GM12873 (cell line): ENCODE measurements at regions not wholly inside any gene's neighbourhood (a gene's known extent, or its start where the extent isn't known, plus 50 kb on each side); places are given as distances from the start of the nearest gene placed in this dataset.

Experiments used
- TF ChIP-seq, protein P1 (sequence below): IDR thresholded peaks from 2 replicates; pipeline ENCODE4 v1.5.1; 2012; ENCODE audit warnings: low read depth, mild to moderate bottlenecking, moderate library complexity, low read length, control low read depth; ENCODE audit not compliant: insufficient read depth; ENCODE audit errors: missing control alignments

DNA sequence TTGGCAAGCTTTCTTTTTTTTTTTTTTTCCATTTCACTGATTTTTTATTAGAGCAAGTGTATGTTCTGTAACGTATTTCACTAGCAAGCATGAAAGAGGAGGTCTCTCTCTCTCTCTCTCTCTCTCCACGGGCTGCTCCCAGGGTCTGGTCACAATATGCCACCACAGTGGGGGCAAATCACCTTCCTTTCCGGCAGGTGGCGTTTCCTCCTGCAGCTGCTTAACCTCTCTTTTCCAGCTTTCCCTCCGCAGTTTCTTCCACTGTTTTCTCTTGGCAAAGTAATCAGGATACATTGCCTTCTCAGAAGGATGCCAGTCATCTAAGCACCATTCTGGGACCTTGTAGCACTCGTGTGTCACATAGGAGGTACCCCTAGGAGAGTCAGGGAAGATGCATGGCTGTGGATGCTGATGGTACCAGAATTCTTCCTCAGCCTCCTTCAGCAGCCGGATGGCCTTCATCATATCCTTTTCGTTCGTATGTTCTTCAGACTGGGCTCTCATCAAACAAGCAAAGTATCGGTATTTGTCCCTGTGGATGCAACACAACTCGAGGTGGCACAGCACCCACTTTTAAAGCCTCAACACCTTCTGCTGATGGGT, 197.3 kb upstream of the PODXL start:
- TF ChIP-seq, protein P1, sequence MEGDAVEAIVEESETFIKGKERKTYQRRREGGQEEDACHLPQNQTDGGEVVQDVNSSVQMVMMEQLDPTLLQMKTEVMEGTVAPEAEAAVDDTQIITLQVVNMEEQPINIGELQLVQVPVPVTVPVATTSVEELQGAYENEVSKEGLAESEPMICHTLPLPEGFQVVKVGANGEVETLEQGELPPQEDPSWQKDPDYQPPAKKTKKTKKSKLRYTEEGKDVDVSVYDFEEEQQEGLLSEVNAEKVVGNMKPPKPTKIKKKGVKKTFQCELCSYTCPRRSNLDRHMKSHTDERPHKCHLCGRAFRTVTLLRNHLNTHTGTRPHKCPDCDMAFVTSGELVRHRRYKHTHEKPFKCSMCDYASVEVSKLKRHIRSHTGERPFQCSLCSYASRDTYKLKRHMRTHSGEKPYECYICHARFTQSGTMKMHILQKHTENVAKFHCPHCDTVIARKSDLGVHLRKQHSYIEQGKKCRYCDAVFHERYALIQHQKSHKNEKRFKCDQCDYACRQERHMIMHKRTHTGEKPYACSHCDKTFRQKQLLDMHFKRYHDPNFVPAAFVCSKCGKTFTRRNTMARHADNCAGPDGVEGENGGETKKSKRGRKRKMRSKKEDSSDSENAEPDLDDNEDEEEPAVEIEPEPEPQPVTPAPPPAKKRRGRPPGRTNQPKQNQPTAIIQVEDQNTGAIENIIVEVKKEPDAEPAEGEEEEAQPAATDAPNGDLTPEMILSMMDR: peak; percentile 54

DNA sequence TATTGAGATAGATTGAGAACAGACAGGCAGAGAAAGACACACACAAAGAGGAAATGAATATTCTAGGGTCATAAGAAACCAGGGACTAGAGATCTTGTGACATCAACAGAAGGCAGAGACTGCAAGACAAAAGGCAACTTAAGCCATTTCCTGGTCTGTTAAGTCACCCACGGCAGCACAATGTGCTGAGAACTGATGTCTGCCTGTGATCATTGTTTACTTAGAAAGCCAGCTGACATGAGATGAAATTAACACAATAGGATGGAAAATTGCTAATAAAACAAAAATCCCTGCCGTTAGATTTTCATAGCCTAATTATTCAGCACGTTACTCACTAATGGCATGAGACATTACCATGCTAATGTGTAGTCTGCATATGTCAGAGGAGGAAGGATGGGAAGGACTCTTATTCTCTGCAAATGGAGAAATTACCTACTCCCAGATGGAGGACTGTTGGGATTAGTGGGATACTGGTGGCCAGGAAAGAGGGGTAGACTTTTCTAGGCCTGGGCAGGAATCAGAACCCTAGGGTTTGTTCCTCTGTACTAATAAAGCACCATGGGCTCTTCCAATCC, 191.3 kb upstream of the PODXL start:
- TF ChIP-seq, protein P1: no peak

GRCh38 chr7:131745390-131746248, 189.2 kb upstream of the PODXL start:
- TF ChIP-seq, protein P1: no peak

GRCh38 chr7:131741446-131741845, 185.0 kb upstream of the PODXL start:
- TF ChIP-seq, protein P1: no peak

DNA sequence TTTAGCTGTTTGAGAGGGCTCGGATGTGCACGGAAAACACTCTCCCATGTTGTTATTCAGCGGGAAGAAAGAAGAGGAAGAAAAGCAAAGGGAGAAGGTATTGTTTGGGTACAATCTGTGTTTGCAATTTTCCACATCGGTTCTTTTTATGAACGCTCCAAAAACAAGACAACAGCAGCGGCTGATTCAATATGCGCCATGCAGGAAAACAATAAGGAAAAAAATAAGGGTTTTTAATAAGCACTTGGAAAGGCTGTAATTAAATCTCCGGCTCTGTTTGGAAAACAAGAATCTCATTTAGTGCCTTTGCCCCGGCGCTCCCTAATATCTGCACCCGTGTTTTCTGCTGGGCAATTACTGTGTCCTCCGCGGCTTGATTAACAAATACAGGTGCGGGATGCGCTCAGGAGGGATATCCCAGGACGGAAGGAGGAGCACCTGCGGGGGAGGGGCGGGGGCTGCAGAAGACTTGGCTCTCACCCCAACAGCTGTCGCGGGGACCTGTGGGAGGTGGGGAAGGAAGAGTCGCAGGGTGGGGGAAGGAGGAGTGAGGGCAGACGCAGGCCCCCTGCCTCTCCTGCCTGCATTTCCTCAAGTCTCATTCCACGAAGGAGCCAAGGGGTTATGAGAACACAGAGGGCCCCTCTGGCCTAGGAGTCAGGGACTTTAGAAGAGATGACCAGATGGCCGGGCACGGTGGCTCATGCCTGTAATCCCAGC, 181.5 kb upstream of the PODXL start:
- TF ChIP-seq, protein P1: no peak

GRCh38 chr7:131735101-131735500, 178.7 kb upstream of the PODXL start:
- TF ChIP-seq, protein P1: no peak

DNA sequence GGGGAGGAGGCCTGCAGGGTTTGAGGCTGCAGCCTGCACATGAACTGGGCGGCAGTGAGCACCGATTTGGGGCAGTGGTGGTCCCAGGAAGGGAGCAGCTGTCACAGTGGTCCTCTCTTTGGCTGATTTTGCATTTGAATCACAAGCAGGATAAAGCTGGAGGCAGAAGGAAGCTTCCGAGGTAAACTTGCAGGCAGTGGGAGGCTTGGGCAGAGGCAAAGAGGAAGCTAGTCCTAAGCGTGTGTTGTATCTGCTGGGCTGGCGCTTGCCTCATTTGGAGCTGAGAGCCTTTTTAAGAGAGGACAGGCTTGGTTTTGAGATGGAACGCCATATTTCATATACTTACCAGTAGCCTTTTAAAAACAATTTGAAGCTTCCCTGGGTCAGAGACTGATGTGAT, 177.2 kb upstream of the PODXL start:
- TF ChIP-seq, protein P1: no peak
